HepG2 (cell line): ENCODE measurements at regions not wholly inside any gene's neighbourhood (a gene's known extent, or its start where the extent isn't known, plus 50 kb on each side); places are given as distances from the start of the nearest gene placed in this dataset.
A peak's percentile ranks its signal among the peaks of the same experiment; 100 is the strongest.

Experiments
- ATAC-seq: fragments of 200-7000 bp; cut with Tn5 transposase; 3 replicates; pipeline ENCODE4 v1.9.1; 2020; ENCODE audit warnings: mild to moderate bottlenecking, moderate library complexity
- BruUV-seq: library from RNA; stranded (reverse); fragments of 400-500 nt; replicated peaks from 2 replicates; lab custom pipeline; 2021; lab: Mats Ljungman, UMichigan
- CTCF ChIA-PET: fragments of 300-600 bp; formaldehyde crosslinking; extraction: SDS; loops from one replicate; lab custom pipeline; 2021; ENCODE audit warnings: low total read pairs, inconsistent platforms, low intra/inter-chr PET ratio; lab: Yijun Ruan, JAX
- POLR2A ChIA-PET: fragments of 350-600 bp; sonication (Branson Sonifier 250); formaldehyde crosslinking; loops from one replicate; lab custom pipeline; 2020; ENCODE audit warnings: antibody characterized with exemption, inconsistent platforms; lab: Yijun Ruan, JAX
- DNase-seq: peaks from one replicate; pipeline ENCODE4 v3.0.0-alpha.2; 2015; ENCODE audit warnings: low spot score
- FAIRE-seq: peaks from 3 replicates; lab custom pipeline; 2011; peaks lifted over from hg19 to GRCh38; lab: Jason Lieb, UNC
- H2AFZ ChIP-seq: one replicate; pipeline ENCODE4 v1.6.1; 2011; ENCODE audit warnings: low read length, inconsistent platforms
- H3K27ac ChIP-seq: fragments of 300-600 bp; 3 replicates; pipeline ENCODE4 v1.8.0; 2011; ENCODE audit warnings: mixed run types, mild to moderate bottlenecking, mixed read lengths, low read length, inconsistent platforms; ENCODE audit not compliant: insufficient read depth; ENCODE audit errors: extremely low read length
- H3K27me3 ChIP-seq, 2 experiments: fragments of 200-600 bp in 1 of 2; 2 replicates in 1 of 2; 3 replicates in 1 of 2; pipeline versions ENCODE4 v1.6.0 to v1.8.0; 2011; ENCODE audit warnings: low read length in 2 of 2, mild to moderate bottlenecking in 2 of 2, moderate library complexity in 2 of 2, inconsistent platforms in 1 of 2; ENCODE audit not compliant: insufficient read depth in 2 of 2, control insufficient read depth in 1 of 2
- H3K36me3 ChIP-seq, 2 experiments: fragments of 200-600 bp in 1 of 2; replicated peaks in 1 of 2; 2 replicates in 1 of 2; 3 replicates in 1 of 2; pipeline versions ENCODE4 v1.5.1 to v1.8.0; 2011; ENCODE audit warnings: low read length in 2 of 2, inconsistent platforms in 1 of 2; ENCODE audit not compliant: insufficient read depth in 2 of 2, control insufficient read depth in 1 of 2
- H3K4me1 ChIP-seq: 2 replicates; pipeline ENCODE4 v1.5.1; 2012; ENCODE audit warnings: low read length, inconsistent platforms; ENCODE audit not compliant: insufficient read depth
- H3K4me2 ChIP-seq: 2 replicates; pipeline ENCODE4 v1.6.0; 2011; ENCODE audit warnings: low read depth, low read length, inconsistent platforms
- H3K4me3 ChIP-seq, 3 experiments: fragments of 200-600 bp in 1 of 3; sonication (generic), shearing (Covaris generic) in 1 of 3; replicated peaks in 1 of 3; 2 replicates each; pipeline ENCODE4 v1.5.1; 2011 to 2016; ENCODE audit warnings: low read length in 3 of 3, inconsistent platforms in 2 of 3, low read depth in 2 of 3, mild to moderate bottlenecking in 2 of 3, control low read depth in 1 of 3, mixed read lengths in 1 of 3; ENCODE audit not compliant: insufficient read depth in 1 of 3
- H3K79me2 ChIP-seq: one replicate; pipeline ENCODE4 v1.6.1; 2011; ENCODE audit warnings: low read length, inconsistent platforms; ENCODE audit not compliant: insufficient read depth
- H3K9ac ChIP-seq: 2 replicates; pipeline ENCODE4 v1.6.0; 2011; ENCODE audit warnings: mild to moderate bottlenecking, low read depth, low read length, inconsistent platforms; ENCODE audit not compliant: insufficient read depth
- H3K9me3 ChIP-seq: 2 replicates; pipeline ENCODE4 v1.5.1; 2012; ENCODE audit warnings: mild to moderate bottlenecking, low read length
- H4K20me1 ChIP-seq: 2 replicates; pipeline ENCODE4 v1.6.0; 2011; ENCODE audit warnings: inconsistent platforms, mild to moderate bottlenecking, low read length, moderate library complexity; ENCODE audit not compliant: insufficient read depth
- MNT ChIP-seq: fragments of 450-650 bp; IDR thresholded peaks from 2 replicates; pipeline ENCODE4 v1.6.1; 2016
- THAP8 ChIP-seq: sonication (generic); formaldehyde crosslinking; IDR thresholded peaks from 2 replicates; pipeline ENCODE4 v1.5.1; 2020; ENCODE audit warnings: missing genetic modification reagents, mild to moderate bottlenecking, borderline replicate concordance
- THAP9 ChIP-seq: sonication (generic); formaldehyde crosslinking; IDR thresholded peaks from 2 replicates; pipeline ENCODE4; 2020; ENCODE audit warnings: missing genetic modification reagents, mild to moderate bottlenecking, borderline replicate concordance
- ZGPAT ChIP-seq: IDR thresholded peaks from 2 replicates; pipeline ENCODE4 v1.6.1; 2016; ENCODE audit warnings: mild to moderate bottlenecking
- ZNF766 ChIP-seq: sonication (generic); formaldehyde crosslinking; IDR thresholded peaks from 2 replicates; pipeline ENCODE4 v1.5.0; 2020; ENCODE audit warnings: missing genetic modification reagents, borderline replicate concordance
- ZNF782 ChIP-seq: sonication (generic); formaldehyde crosslinking; IDR thresholded peaks from 2 replicates; pipeline ENCODE4 v1.4.0; 2020; ENCODE audit warnings: missing genetic modification reagents, mild to moderate bottlenecking, borderline replicate concordance
- ZSCAN9 ChIP-seq: IDR thresholded peaks from 2 replicates; pipeline ENCODE4 v1.6.1; 2016; ENCODE audit warnings: borderline replicate concordance
- WGBS: methylation state at CpG from one replicate; pipeline ENCODE4 v1.1.6; 2017; ENCODE audit warnings: low lambda C conversion rate; 5-methylcytosine and 5-hydroxymethylcytosine counted together
- in situ Hi-C: cut with HindIII; loops from 2 replicates; pipeline ENCODE4 v1.10.0; 2017; ENCODE audit warnings: low pct_unique_long_range_greater_than_20kb; ENCODE audit not compliant: extremely low pct_ligation_motif_present
- intact Hi-C: fragments of 100-400 bp; cut with micrococcal nuclease; formaldehyde crosslinking; loops from one replicate; pipeline ENCODE4 v1.10.0; 2022; ENCODE audit not compliant: unreplicated experiment

GRCh38 chrX:16480049-16480448, 169.9 kb upstream of the S100G start:
- 95% methylated on average over 4 of the region's 4 CpGs for WGBS
- ChIA-PET CTCF (no interaction called here), POLR2A (no interaction called here)
- Histone ChIP-seq H3K9ac (no peak overlapping the region), H3K79me2 (no peaks in the 10 kb centered on the region), H2AFZ (no peak overlapping the region), H3K4me3 (no peak overlapping the region), H3K27me3 (no peaks in the 10 kb centered on the region), H3K4me2 (no peak overlapping the region), H3K36me3 (no peaks in the 10 kb centered on the region), H3K4me1 (peaks cover 21% of the 10 kb centered on the region), H3K9me3 (no peaks in the 10 kb centered on the region), H4K20me1 (no peaks in the 10 kb centered on the region), H3K27ac (no peak overlapping the region)
- ATAC-seq (no peak), FAIRE-seq (no peak), DNase-seq (no peak)
- intact Hi-C loops (no loop called here), in situ Hi-C loops (no loop called here)
- no TSS peak for BruUV-seq
- TF ChIP-seq ZNF766 (CRISPR knock-in tag) (no peak), MNT (peak; percentile 34; the same call in 1 of the 2 replicates)

- POLR2A ChIA-PET, result no interaction called here
- CTCF ChIA-PET, result no interaction called here
- no peak for ATAC-seq
- no peak for FAIRE-seq
- no peak overlapping the region for H3K9ac ChIP-seq
- intact Hi-C loops (no loop called here), in situ Hi-C loops (no loop called here)
- H3K4me1 ChIP-seq, result peaks cover 9% of the 10 kb centered on the region; the same call in 1 of the 2 replicates
- DNase-seq, result no peak
- H3K9me3 ChIP-seq, result no peaks in the 10 kb centered on the region
- no peak overlapping the region for H3K27ac ChIP-seq
- H2AFZ ChIP-seq, result no peak overlapping the region
- no peaks in the 10 kb centered on the region for H3K27me3 ChIP-seq
- H3K79me2 ChIP-seq, result no peaks in the 10 kb centered on the region
- no peak overlapping the region for H3K4me2 ChIP-seq
- H3K36me3 ChIP-seq, result no peaks in the 10 kb centered on the region
- no peak overlapping the region for H3K4me3 ChIP-seq
- BruUV-seq, result no TSS peak
- TF ChIP-seq THAP9 (CRISPR knock-in tag) (no peak), ZSCAN9 (CRISPR knock-in tag) (no peak), THAP8 (CRISPR knock-in tag) (no peak), ZNF782 (no peak), ZGPAT (CRISPR knock-in tag) (no peak)
- TF ChIP-seq, all 625 proteins: peak for 0
- H4K20me1 ChIP-seq, result no peaks in the 10 kb centered on the region
Measured at GRCh38 chrX:16484338-16484737, 165.6 kb upstream of the S100G start.
